Cerebellar cortex (tissue), 1 donor: ENCODE measurements at regions not wholly inside any gene's neighbourhood (a gene's known extent, or its start where the extent isn't known, plus 50 kb on each side); places are given as distances from the start of the nearest gene placed in this dataset.

Source experiments
- DNase-seq: peaks from one replicate; pipeline ENCODE4 v3.0.0-alpha.2; 2015; ENCODE audit warnings: low spot score

- DNase-seq = no peak
Measured at GRCh38 chrX:16496175-16496574, 153.8 kb upstream of the S100G start.

- DNase-seq = no peak
Measured at GRCh38 chrX:16511796-16512776, 137.9 kb upstream of the S100G start.

DNA sequence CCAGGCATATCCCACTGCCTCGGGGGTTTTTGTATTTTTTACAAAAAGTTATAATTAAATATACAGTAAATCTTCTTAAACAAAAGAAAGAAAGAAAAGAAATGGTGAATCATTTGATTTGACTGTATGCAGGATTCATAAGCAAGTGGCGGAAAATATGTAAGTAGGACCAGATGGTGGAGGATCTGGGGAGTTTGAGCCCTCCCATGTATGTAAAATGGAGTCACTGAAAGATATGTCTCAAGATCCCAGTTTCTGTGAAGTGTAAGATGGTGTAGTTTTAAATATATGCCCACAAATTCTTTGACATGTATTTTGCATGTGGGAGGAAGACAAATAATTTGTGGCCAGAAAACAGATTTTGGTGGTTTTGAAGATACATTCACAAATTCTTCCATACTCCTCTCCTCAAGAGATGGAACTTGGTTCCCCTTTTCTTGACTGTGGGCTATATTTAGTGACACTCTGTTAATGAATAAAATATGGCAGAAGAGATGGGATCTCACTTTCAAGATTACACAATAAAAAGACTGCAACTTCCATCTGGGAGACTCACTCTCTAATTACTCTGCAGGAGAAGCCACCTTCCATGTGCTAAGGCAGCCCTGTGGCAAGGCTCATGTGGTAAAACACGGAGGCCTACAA is 133.6 kb upstream of the S100G start:
- DNase-seq = no peak

DNA sequence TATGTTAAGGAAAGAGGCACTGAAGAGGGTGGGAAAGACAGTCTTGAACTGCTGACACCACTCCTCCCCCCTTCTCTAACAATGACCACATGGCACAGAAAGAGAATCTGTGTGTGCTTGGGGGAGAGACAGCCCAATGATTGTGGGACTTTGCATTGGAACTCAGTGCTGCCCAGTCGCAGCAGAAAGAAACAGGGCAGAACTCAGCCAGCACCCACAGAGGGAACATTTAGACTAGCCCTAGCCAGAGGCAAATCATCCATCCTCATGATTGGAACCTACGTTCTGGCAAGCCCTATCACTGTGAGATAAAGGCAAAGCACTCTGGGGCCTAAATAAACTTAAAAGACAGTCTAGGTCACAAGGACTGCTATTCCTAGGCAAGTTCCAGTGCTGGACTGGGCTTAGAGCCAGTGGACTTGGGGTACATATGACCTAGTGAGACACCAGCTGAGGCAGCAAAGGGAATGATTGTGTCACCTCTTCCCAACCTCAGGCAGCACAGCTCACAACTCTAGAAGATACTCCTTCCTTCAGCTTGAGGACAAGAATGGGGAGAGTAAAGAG is 132.8 kb upstream of the S100G start:
- DNase-seq = no peak

GRCh38 chrX:16518131-16518530 is 131.8 kb upstream of the S100G start:
- DNase-seq = no peak

- no peak for DNase-seq
Measured at GRCh38 chrX:16524316-16524715, 125.6 kb upstream of the S100G start.

- no peak for DNase-seq
Measured at GRCh38 chrX:16526003-16526402, 124.0 kb upstream of the S100G start.

GRCh38 chrX:16528620-16529019 is 121.3 kb upstream of the S100G start:
- no peak for DNase-seq
